GM19025 (cell line): ENCODE measurements at regions not wholly inside any gene's neighbourhood (a gene's known extent, or its start where the extent isn't known, plus 50 kb on each side); places are given as distances from the start of the nearest gene placed in this dataset.
"Not testable (repeated sequence)": the region's sequence is repeated elsewhere in the genome, so short reads cannot be mapped to it uniquely, and the experiment has no call there.

Source experiments
- ATAC-seq: cut with Tn5 transposase; IDR thresholded peaks from one replicate; pipeline ENCODE4 v1.9.1; 2021; ENCODE audit warnings: mild to moderate bottlenecking, low read depth, moderate library complexity; ENCODE audit not compliant: unreplicated experiment

- not testable (repeated sequence) for ATAC-seq
Observed at GRCh38 chr14:105892453-105893441, 366.4 kb downstream of the TMEM121 start.

DNA sequence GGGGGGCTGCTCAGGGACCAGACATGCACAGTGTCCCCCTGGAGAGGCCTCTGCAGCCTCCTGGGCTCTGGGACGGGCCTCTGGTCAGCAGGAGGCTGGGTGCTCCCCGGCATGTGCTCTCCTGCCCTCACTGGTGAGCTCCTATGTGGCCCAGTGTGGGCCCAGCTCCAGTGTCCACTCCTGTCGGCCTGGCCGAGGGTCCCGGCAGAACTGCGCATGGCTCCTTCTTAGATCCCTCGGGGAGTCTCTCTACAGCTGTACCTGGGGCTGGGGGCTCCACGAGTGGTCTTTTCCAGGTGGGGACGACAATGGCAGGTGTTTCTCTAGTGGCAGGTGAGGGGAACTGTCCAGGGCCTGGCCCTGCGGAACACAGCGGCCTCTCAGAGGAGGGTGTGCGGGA, 367.3 kb downstream of the TMEM121 start:
- ATAC-seq: not testable (repeated sequence)

DNA sequence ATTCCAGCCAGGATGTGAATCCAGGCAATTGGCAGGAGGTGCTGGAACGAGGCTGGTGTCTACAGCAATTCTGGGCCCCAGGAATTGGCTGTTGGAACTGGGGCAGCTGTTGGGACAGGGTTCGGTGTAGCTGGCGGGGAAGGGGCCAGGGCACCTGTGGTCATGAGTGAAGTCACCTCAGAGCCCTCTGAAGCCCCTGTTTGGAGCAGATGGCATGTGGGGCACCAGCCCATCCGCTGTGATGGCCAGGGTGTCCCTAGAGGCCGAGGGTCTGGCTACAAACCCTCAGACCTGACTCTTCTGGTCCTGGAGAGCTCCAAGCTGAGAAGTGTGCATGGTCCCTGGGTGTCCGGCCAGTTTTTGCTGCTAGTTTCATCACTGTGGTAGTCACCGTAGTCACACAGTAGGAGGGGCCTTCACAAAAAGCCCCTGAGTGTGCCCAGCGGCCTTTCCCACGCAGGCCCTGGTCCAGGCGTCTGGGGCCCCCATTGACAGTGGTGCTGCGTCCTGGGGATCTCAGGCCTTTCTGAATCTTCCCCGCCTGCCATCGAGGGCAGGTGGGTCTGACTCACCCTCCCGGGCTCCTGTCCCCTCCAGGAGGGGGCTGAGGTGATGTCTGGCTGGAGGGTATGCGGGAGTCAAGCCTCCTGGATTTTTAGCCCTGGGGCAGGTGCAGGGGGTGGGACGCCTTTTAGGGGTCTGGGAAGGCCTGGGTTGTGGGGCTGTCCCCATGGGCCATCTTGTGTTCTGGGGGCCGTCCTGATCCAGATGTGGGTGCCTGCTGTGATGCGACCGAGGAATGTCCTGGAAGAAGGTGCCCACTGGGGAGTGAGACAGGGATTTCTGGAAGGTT, 368.0 kb downstream of the TMEM121 start:
- no peak for ATAC-seq

GRCh38 chr14:105894978-105895881, 368.8 kb downstream of the TMEM121 start:
- no peak for ATAC-seq

DNA sequence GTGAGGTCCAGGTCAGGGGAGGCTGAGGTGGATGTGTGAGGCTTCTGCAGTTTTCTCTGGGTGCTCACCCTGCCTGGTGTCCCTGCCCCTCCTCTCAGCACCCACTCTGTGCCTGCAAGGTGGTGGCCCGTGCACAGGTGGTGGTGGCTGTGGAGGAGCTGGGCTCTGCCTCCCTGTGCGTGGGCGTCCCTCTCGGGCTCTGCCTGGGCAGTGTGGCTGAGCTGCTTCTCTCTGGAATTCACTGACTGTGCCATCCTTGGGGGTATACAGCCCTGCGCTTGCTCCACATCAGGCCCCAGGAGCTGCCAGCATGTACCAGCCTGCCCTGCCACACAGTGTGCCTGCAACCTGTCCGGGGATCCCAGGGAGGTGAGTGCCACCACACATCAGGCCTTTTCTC, 369.8 kb downstream of the TMEM121 start:
- not testable (repeated sequence) for ATAC-seq

GRCh38 chr14:105896961-105897724, 370.8 kb downstream of the TMEM121 start:
- ATAC-seq: not testable (repeated sequence)

- no peak for ATAC-seq
Observed at GRCh38 chr14:105897725-105898113, 371.3 kb downstream of the TMEM121 start.

GRCh38 chr14:105898482-105899010, 372.2 kb downstream of the TMEM121 start:
- no peak for ATAC-seq

GRCh38 chr14:105899071-105899641, 372.8 kb downstream of the TMEM121 start:
- no peak for ATAC-seq

DNA sequence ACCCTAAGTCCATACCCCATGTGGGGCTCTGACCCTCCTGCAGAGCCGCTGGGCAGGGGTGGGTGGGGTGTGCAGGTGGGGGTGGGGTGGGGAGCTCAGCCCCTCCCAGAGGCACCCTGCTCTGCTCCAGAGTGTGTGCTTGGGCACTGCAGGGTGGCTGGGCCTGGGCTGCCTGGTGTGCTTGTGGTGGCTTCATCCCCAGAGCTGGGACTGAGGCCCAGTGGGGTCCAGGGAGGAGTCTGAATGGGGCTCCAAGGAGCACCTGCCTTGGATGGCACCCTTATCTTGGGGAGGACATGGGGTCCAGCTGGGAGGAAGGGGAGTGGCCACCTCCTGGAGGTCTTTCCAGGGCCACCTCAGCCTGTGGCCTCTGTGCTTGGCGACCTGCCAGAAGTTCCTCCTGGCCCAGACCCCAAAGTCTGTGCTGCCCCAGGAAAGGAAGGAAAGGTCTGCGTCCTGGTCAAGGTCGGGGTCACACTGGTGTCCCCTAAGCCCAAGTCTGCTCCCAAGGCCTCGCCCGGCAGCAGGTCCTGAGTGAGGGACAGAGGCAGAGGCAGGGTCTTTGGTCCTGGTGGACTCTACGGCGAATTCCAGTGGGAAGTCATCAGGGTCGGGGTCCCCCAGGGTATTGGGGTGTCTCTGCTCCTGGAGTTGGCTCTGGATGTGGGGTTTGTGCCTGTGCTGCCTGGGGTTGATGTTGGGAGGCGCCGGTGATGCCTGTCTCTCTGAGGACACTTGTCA, 373.4 kb downstream of the TMEM121 start:
- ATAC-seq: no peak

DNA sequence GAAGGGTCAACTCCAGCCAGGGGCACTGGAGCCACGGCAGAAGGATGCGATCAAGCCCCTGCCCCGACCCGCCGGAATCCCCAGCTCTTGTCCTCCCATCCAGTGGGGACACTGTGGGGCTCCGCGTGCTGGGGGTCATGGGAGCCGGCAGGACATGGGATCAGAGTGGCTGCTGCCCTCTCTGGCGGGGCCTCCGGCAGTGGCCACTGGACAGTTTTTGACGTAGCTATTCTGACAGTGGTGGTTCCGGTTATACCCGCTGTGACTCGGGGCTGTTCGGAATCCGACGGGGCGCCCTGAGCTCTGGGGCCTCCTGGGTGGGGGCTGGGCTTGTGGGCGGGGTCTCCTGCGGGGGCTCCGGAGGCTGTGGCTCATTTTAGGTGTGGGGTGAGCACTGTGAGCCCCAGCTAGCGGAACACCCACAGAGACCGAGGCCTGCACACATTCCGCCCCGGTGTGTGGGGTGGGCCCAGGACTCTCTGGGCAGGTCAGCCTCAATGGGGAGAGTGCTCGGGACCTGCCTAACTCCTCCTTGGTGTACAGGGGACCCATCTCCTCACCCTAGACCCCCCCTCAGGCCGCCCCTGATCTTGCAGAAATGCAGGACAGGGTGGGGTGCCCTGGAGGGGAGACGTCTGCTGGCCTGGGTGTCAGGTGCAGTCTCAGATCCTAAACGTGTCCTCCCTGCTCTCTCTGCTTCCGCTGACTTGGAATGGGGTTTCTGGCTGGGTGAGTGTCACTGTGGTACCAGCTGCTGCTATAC, 374.2 kb downstream of the TMEM121 start:
- no peak for ATAC-seq

DNA sequence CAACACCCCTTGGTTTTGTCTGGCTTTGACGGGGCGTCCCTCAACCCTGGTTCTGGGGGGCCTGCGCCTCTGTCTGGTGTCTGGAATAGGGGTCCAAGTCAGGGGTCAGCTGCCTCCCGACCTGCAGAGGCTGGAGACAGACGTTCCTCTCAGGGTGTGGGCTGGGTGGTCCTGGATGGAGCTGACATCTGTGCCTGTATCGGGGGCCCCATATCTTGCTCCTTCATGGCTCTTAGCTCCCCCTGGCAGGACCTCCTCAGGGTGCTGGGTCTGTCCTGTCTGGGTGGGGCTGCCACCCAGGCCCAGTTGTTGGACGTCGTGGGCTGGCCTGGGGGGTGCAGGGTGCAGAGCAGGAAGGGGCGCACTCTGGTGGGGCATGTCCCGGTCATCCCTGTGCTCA, 374.8 kb downstream of the TMEM121 start:
- ATAC-seq: no peak

GRCh38 chr14:105902131-105902898, 375.9 kb downstream of the TMEM121 start:
- no peak for ATAC-seq

DNA sequence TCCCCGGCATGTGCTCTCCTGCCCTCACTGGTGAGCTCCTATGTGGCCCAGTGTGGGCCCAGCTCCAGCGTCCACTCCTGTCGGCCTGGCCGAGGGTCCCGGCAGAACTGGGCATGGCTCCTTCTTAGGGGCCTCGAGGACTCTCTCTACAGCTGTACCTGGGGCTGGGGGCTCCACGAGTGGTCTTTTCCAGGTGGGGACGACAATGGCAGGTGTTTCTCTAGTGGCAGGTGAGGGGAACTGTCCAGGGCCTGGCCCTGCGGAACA, 376.4 kb downstream of the TMEM121 start:
- not testable (repeated sequence) for ATAC-seq

- ATAC-seq: no peak
Observed at GRCh38 chr14:105903971-105904370, 377.6 kb downstream of the TMEM121 start.

DNA sequence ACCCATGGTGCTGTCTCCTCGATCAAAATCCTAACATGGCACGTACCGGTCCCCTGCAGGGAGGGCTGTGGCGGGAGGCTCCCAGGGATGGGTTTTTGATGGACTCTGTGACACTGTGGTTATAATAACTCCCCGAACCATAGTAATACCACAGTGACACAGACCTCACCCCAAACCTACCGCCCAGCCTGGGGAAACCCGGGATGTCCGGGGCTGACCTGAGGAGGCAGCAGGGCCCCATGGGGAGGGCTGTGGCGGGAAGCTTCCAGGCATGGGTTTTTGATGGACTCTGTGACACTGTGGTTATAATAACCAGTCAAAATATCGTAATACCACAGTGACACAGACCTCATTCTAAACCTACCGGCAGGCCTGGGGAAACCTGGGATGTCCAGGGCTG, 378.0 kb downstream of the TMEM121 start:
- no peak for ATAC-seq

DNA sequence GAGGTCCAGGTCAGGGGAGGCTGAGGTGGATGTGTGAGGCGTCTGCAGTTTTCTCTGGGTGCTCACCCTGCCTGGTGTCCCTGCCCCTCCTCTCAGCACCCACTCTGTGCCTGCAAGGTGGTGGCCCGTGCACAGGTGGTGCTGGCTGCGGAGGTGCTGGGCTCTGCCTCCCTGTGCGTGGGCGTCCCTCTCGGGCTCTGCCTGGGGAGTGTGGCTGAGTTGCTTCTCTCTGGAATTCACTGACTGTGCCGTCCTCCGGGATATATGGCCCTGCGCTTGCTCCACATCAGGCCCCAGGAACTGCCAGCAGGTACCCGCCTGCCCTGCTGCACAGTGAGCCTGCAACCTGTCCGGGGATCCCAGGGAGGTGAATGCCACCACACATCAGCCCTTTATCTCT, 379.1 kb downstream of the TMEM121 start:
- ATAC-seq: no peak
